ENCODE measurements at regions not wholly inside any gene's neighbourhood (a gene's known extent, or its start where the extent isn't known, plus 50 kb on each side); places are given as distances from the start of the nearest gene placed in this dataset.

GRCh38 chr1:163580926-163581325 lies 259.2 kb downstream of the NUF2 start:
- ChIA-PET CTCF (interaction anchor here (0.7 kb wide), 1 partner anchor 115 kb away, joined by 4 read pairs; no protein-coding TSS in a partner anchor), POLR2A (no interaction called here)
- H3K4me1 ChIP-seq (ENCODE audit: control insufficient read depth, insufficient read depth, low read length): no peaks in the 10 kb centered on the region
- no peaks in the 10 kb centered on the region for H3K9me3 ChIP-seq (ENCODE audit: control insufficient read depth, insufficient read depth, low read depth, low read length)
- no peak overlapping the region for H3K4me3 ChIP-seq (ENCODE audit: low read depth, low read length)
- H3K36me3 ChIP-seq (ENCODE audit: control insufficient read depth in 2 of 2, insufficient read depth in 1 of 2, low read length in 2 of 2): no peaks in the 10 kb centered on the region
- no peak for TF ChIP-seq SCRT2 (tag by site-specific recombination; IDR thresholded peaks at IDR 0.05)
- no peak for TF ChIP-seq ZNF146 (tag by site-specific recombination; IDR thresholded peaks at IDR 0.05)
- TF ChIP-seq ZNF488 (tag by site-specific recombination; IDR thresholded peaks at IDR 0.05): no peak
- no peak for TF ChIP-seq ZNF645 (tag by site-specific recombination; IDR thresholded peaks at IDR 0.05)
- no peak for TF ChIP-seq AEBP2 (tag by site-specific recombination; IDR thresholded peaks at IDR 0.05; ENCODE audit: borderline replicate concordance)
- no peak for TF ChIP-seq ZNF621 (tag by site-specific recombination; IDR thresholded peaks at IDR 0.05)
- no peak for TF ChIP-seq ZBTB6 (tag by site-specific recombination; IDR thresholded peaks at IDR 0.05)
- no peak for TF ChIP-seq ZSCAN23 (tag by site-specific recombination; IDR thresholded peaks at IDR 0.05)
- no peak for TF ChIP-seq ZNF132 (tag by site-specific recombination; IDR thresholded peaks at IDR 0.05; ENCODE audit: borderline replicate concordance)
- TF ChIP-seq PRDM4 (tag by site-specific recombination; IDR thresholded peaks at IDR 0.05): no peak
- no peak for TF ChIP-seq REST (tag by site-specific recombination; IDR thresholded peaks at IDR 0.05)
- no peak for TF ChIP-seq TSHZ1 (tag by site-specific recombination; IDR thresholded peaks at IDR 0.05; ENCODE audit: borderline replicate concordance)
- TF ChIP-seq ZBTB11 (tag by site-specific recombination; conservative IDR thresholded peaks at IDR 0.05; ENCODE audit: low read depth): no peak
- H3K27ac ChIP-seq (ENCODE audit: extremely low read depth, low read depth, low read length): no peak overlapping the region

All from HEK293 (cell line).